ENCODE measurements at regions not wholly inside any gene's neighbourhood (a gene's known extent, or its start where the extent isn't known, plus 50 kb on each side); places are given as distances from the start of the nearest gene placed in this dataset.
"Not testable (repeated sequence)": the region's sequence is repeated elsewhere in the genome, so short reads cannot be mapped to it uniquely, and the experiment has no call there.

GRCh38 chr1:121054928-121055327, 129.2 kb downstream of the FAM72B start:
- H3K9me3 ChIP-seq (ENCODE audit: low read depth); H3K4me1 ChIP-seq (ENCODE audit: insufficient read depth); H3K4me2 ChIP-seq (ENCODE audit: unreplicated experiment); H3K4me3 ChIP-seq; H3K9me2 ChIP-seq (ENCODE audit: insufficient read depth); H3K9ac ChIP-seq; H2AFZ ChIP-seq; H3K27ac ChIP-seq; H3K27me3 ChIP-seq (replicated peaks; ENCODE audit: insufficient read depth); H3F3A ChIP-seq (ENCODE audit: insufficient read depth); H3K79me2 ChIP-seq (ENCODE audit: insufficient read depth); in situ Hi-C loops (cut with MboI); H3K36me3 ChIP-seq (ENCODE audit: low read depth); DNase-seq; H4K20me1 ChIP-seq (ENCODE audit: insufficient read depth): not testable (repeated sequence)
- WGBS, 2 experiments (ENCODE audit: low coverage in 1 of 2, low lambda C conversion rate in 2 of 2, missing lambda C conversion rate in 2 of 2): 43 to 67% methylated on average over 1 of the region's 1 CpG

- H3K9me2 ChIP-seq (ENCODE audit: insufficient read depth); H3K79me2 ChIP-seq (ENCODE audit: insufficient read depth); H4K20me1 ChIP-seq (ENCODE audit: insufficient read depth); H3K9ac ChIP-seq; H3K36me3 ChIP-seq (ENCODE audit: low read depth); H3K9me3 ChIP-seq (ENCODE audit: low read depth); DNase-seq; H2AFZ ChIP-seq; H3K4me1 ChIP-seq (ENCODE audit: insufficient read depth); H3K27me3 ChIP-seq (replicated peaks; ENCODE audit: insufficient read depth); in situ Hi-C loops (cut with MboI); H3F3A ChIP-seq (ENCODE audit: insufficient read depth); H3K4me3 ChIP-seq; H3K4me2 ChIP-seq (ENCODE audit: unreplicated experiment); H3K27ac ChIP-seq: not testable (repeated sequence)
- WGBS, 2 experiments (ENCODE audit: low coverage in 1 of 2, low lambda C conversion rate in 2 of 2, missing lambda C conversion rate in 2 of 2): 0 to 22% methylated on average over 1 of the region's 1 CpG
These were observed 117.2 kb downstream of the FAM72B start for GRCh38 chr1:121066925-121067324.

GRCh38 chr1:121068738-121069499, 115.2 kb downstream of the FAM72B start:
- H3K9me3 ChIP-seq (ENCODE audit: low read depth); H3K4me2 ChIP-seq (ENCODE audit: unreplicated experiment); H4K20me1 ChIP-seq (ENCODE audit: insufficient read depth); H3K9ac ChIP-seq; H3K27ac ChIP-seq; H3K36me3 ChIP-seq (ENCODE audit: low read depth); H3K27me3 ChIP-seq (replicated peaks; ENCODE audit: insufficient read depth); H3K79me2 ChIP-seq (ENCODE audit: insufficient read depth); H2AFZ ChIP-seq; DNase-seq; H3K4me3 ChIP-seq; in situ Hi-C loops (cut with MboI); H3K9me2 ChIP-seq (ENCODE audit: insufficient read depth); H3K4me1 ChIP-seq (ENCODE audit: insufficient read depth); H3F3A ChIP-seq (ENCODE audit: insufficient read depth): not testable (repeated sequence)
- WGBS, 2 experiments (ENCODE audit: low coverage in 1 of 2, low lambda C conversion rate in 2 of 2, missing lambda C conversion rate in 2 of 2): no CpG with 5 or more reads among the region's 1 CpG

DNA sequence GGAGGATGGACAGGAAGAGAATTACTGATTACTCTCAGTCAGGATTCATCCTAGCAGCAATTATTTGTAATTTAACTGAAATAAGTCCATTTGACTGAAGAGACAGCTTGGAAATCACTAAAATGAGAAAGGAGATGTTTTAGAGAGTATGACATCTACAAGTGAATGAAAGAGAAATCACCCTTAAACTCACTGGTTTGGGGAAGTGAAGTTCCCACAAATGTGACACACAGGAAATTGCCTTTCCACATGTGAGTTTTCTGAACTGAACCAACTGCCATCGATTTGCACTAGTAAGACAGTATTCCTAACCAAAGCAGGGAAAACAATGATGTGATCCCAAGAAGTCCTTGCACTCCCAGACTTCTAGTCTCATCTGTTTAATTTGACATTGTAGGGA, 110.3 kb downstream of the FAM72B start:
- H3K9ac ChIP-seq; H3K4me3 ChIP-seq; H4K20me1 ChIP-seq (ENCODE audit: insufficient read depth); in situ Hi-C loops (cut with MboI); H2AFZ ChIP-seq; H3K36me3 ChIP-seq (ENCODE audit: low read depth); H3K9me3 ChIP-seq (ENCODE audit: low read depth); H3K9me2 ChIP-seq (ENCODE audit: insufficient read depth); H3K27me3 ChIP-seq (replicated peaks; ENCODE audit: insufficient read depth); H3K27ac ChIP-seq; DNase-seq; H3K79me2 ChIP-seq (ENCODE audit: insufficient read depth); H3K4me2 ChIP-seq (ENCODE audit: unreplicated experiment); H3F3A ChIP-seq (ENCODE audit: insufficient read depth); H3K4me1 ChIP-seq (ENCODE audit: insufficient read depth): not testable (repeated sequence)
- whole genome bisulfite sequencing, 2 experiments (ENCODE audit: low coverage in 1 of 2, low lambda C conversion rate in 2 of 2, missing lambda C conversion rate in 2 of 2): no CpG with 5 or more reads among the region's 1 CpG

DNA sequence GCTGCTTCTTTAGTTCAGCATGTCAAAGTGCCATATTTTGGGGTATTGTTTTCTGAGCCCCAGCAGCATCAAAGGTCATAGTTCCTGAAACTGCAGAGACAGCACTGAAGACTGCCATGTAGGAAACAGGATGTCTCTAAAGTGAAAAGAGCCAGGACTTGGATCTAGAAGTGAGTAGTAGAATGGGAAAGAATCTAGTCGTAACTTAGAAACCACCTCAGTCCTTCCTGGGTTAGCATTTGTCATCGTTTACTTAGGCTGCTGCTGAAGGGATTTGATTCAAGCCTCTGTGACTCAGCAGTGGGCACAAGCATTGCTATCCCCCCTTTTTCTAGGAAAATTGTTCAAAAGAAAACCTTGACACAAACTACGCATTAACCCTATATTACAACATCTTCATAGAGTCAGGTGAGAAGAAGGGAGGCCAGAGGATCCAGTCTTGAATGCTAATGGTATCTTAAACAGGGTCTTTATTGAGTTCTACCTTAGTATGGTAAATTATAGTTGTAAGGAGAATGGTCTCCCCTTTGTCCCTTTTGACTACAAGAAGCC, 108.8 kb downstream of the FAM72B start:
- H3K36me3 ChIP-seq (ENCODE audit: low read depth); H3K79me2 ChIP-seq (ENCODE audit: insufficient read depth); H3K4me2 ChIP-seq (ENCODE audit: unreplicated experiment); H3K4me3 ChIP-seq; H4K20me1 ChIP-seq (ENCODE audit: insufficient read depth); in situ Hi-C loops (cut with MboI); H3K9me3 ChIP-seq (ENCODE audit: low read depth); H3K9ac ChIP-seq; H3K9me2 ChIP-seq (ENCODE audit: insufficient read depth); H3K4me1 ChIP-seq (ENCODE audit: insufficient read depth); H3K27ac ChIP-seq; H3K27me3 ChIP-seq (replicated peaks; ENCODE audit: insufficient read depth); H3F3A ChIP-seq (ENCODE audit: insufficient read depth); DNase-seq; H2AFZ ChIP-seq: not testable (repeated sequence)
- WGBS, 2 experiments (ENCODE audit: low coverage in 1 of 2, low lambda C conversion rate in 2 of 2, missing lambda C conversion rate in 2 of 2): 61 to 62% methylated on average over 3 of the region's 3 CpGs

DNA sequence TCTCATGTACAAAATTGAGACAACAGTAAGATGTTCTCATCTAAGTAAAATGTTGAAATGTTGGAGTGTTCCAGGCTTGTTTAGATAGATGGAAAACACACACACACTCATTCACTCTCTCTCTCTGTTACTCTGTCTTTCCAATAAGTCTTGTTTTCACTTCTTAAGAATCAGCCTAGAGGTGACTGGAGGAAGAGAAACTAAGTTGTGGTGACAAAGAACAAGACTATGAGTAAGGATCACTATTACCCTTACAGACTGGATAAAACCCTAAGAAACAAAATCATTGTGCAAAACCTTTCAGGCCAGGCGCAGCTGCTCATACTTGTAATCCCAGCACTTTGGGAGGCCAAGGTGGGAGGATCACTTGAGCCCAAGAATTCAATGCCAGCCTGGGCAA, 107.5 kb downstream of the FAM72B start:
- H3K27ac ChIP-seq; H3K36me3 ChIP-seq (ENCODE audit: low read depth); H4K20me1 ChIP-seq (ENCODE audit: insufficient read depth); H3K27me3 ChIP-seq (replicated peaks; ENCODE audit: insufficient read depth); H3K9me2 ChIP-seq (ENCODE audit: insufficient read depth); H3K4me2 ChIP-seq (ENCODE audit: unreplicated experiment); H3K4me3 ChIP-seq; H2AFZ ChIP-seq; H3K9ac ChIP-seq; DNase-seq; in situ Hi-C loops (cut with MboI); H3K4me1 ChIP-seq (ENCODE audit: insufficient read depth); H3F3A ChIP-seq (ENCODE audit: insufficient read depth); H3K79me2 ChIP-seq (ENCODE audit: insufficient read depth); H3K9me3 ChIP-seq (ENCODE audit: low read depth): not testable (repeated sequence)
- WGBS, 2 experiments (ENCODE audit: low coverage in 1 of 2, low lambda C conversion rate in 2 of 2, missing lambda C conversion rate in 2 of 2): no CpG with 5 or more reads among the region's 1 CpG

- H3K79me2 ChIP-seq (ENCODE audit: insufficient read depth); H3K4me3 ChIP-seq; H3K27me3 ChIP-seq (replicated peaks; ENCODE audit: insufficient read depth); H3K9me2 ChIP-seq (ENCODE audit: insufficient read depth); DNase-seq; H3F3A ChIP-seq (ENCODE audit: insufficient read depth); H3K9me3 ChIP-seq (ENCODE audit: low read depth); in situ Hi-C loops (cut with MboI); H3K4me1 ChIP-seq (ENCODE audit: insufficient read depth); H4K20me1 ChIP-seq (ENCODE audit: insufficient read depth); H3K4me2 ChIP-seq (ENCODE audit: unreplicated experiment); H3K36me3 ChIP-seq (ENCODE audit: low read depth); H2AFZ ChIP-seq; H3K27ac ChIP-seq; H3K9ac ChIP-seq: not testable (repeated sequence)
These were observed 104.5 kb downstream of the FAM72B start for GRCh38 chr1:121079655-121080054.
